ENCODE measurements at regions not wholly inside any gene's neighbourhood (a gene's known extent, or its start where the extent isn't known, plus 50 kb on each side); places are given as distances from the start of the nearest gene placed in this dataset.

DNA sequence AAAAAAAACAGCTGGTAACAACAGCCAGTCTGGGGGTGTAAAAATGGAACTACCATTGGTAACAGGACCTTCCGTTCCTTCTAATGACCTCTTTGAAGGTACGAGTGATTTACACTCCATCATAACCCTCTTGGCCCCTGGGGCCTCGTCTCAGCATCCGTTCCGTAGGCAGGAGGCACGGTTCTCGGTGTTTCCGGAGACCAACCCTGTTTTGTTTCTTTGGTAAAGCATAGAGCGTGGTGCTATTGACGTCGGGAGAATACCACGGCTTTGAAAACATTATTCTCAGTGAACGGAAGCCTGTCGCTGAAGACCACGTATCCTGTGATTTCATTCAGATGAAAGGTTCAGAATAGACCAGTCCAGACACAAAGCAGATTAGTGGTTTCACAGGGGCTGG is 198.9 kb downstream of the ASMT start:
- TF ChIP-seq, protein P1, sequence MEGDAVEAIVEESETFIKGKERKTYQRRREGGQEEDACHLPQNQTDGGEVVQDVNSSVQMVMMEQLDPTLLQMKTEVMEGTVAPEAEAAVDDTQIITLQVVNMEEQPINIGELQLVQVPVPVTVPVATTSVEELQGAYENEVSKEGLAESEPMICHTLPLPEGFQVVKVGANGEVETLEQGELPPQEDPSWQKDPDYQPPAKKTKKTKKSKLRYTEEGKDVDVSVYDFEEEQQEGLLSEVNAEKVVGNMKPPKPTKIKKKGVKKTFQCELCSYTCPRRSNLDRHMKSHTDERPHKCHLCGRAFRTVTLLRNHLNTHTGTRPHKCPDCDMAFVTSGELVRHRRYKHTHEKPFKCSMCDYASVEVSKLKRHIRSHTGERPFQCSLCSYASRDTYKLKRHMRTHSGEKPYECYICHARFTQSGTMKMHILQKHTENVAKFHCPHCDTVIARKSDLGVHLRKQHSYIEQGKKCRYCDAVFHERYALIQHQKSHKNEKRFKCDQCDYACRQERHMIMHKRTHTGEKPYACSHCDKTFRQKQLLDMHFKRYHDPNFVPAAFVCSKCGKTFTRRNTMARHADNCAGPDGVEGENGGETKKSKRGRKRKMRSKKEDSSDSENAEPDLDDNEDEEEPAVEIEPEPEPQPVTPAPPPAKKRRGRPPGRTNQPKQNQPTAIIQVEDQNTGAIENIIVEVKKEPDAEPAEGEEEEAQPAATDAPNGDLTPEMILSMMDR (IDR thresholded peaks at IDR 0.05; ENCODE audit: insufficient read depth, low read length): no peak
- TF ChIP-seq POLR2AphosphoS5 (IDR thresholded peaks at IDR 0.05; ENCODE audit: low read depth) (no peak), SPI1 (IDR thresholded peaks at IDR 0.05; ENCODE audit: borderline replicate concordance, low read depth) (no peak)
- TF ChIP-seq, protein P2, sequence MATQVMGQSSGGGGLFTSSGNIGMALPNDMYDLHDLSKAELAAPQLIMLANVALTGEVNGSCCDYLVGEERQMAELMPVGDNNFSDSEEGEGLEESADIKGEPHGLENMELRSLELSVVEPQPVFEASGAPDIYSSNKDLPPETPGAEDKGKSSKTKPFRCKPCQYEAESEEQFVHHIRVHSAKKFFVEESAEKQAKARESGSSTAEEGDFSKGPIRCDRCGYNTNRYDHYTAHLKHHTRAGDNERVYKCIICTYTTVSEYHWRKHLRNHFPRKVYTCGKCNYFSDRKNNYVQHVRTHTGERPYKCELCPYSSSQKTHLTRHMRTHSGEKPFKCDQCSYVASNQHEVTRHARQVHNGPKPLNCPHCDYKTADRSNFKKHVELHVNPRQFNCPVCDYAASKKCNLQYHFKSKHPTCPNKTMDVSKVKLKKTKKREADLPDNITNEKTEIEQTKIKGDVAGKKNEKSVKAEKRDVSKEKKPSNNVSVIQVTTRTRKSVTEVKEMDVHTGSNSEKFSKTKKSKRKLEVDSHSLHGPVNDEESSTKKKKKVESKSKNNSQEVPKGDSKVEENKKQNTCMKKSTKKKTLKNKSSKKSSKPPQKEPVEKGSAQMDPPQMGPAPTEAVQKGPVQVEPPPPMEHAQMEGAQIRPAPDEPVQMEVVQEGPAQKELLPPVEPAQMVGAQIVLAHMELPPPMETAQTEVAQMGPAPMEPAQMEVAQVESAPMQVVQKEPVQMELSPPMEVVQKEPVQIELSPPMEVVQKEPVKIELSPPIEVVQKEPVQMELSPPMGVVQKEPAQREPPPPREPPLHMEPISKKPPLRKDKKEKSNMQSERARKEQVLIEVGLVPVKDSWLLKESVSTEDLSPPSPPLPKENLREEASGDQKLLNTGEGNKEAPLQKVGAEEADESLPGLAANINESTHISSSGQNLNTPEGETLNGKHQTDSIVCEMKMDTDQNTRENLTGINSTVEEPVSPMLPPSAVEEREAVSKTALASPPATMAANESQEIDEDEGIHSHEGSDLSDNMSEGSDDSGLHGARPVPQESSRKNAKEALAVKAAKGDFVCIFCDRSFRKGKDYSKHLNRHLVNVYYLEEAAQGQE (IDR thresholded peaks at IDR 0.05; ENCODE audit: insufficient replicate concordance, low read depth): no peak
